IMR-90 (cell line): ENCODE measurements at regions not wholly inside any gene's neighbourhood (a gene's known extent, or its start where the extent isn't known, plus 50 kb on each side); places are given as distances from the start of the nearest gene placed in this dataset.
"Not testable (repeated sequence)": the region's sequence is repeated elsewhere in the genome, so short reads cannot be mapped to it uniquely, and the experiment has no call there.

Experiments used
- CHD1 ChIP-seq: IDR thresholded peaks from 2 replicates; pipeline ENCODE4 v1.6.1; 2012; ENCODE audit warnings: low read depth, low read length, improper control_type of control experiment
- FOS ChIP-seq: fragments of 150-350 bp; IDR thresholded peaks from 2 replicates; pipeline ENCODE4 v1.6.1; 2016; ENCODE audit warnings: low read depth, low read length
- MAFK ChIP-seq: IDR thresholded peaks from 2 replicates; pipeline ENCODE4 v1.6.1; 2012; ENCODE audit warnings: low read depth, low read length, improper control_type of control experiment
- MXI1 ChIP-seq: IDR thresholded peaks from 2 replicates; pipeline ENCODE4 v1.6.1; 2012; ENCODE audit warnings: low read depth, mild to moderate bottlenecking, low read length, moderate library complexity, borderline replicate concordance
- NFE2L2 ChIP-seq: fragments of 150-350 bp; IDR thresholded peaks from 2 replicates; pipeline ENCODE4 v1.6.1; 2016; ENCODE audit warnings: low read depth, mild to moderate bottlenecking, low read length
- POLR2A ChIP-seq: IDR thresholded peaks from 2 replicates; pipeline ENCODE4 v1.6.1; 2012; ENCODE audit warnings: mild to moderate bottlenecking, low read depth, low read length
- RCOR1 ChIP-seq: IDR thresholded peaks from 2 replicates; pipeline ENCODE4 v1.6.1; 2012; ENCODE audit warnings: mild to moderate bottlenecking, low read length, improper control_type of control experiment; ENCODE audit not compliant: insufficient replicate concordance
- TF ChIP-seq, protein P1 (sequence below): fragments of 150-350 bp; IDR thresholded peaks from 2 replicates; pipeline ENCODE4 v1.6.1; 2017; ENCODE audit warnings: mild to moderate bottlenecking, antibody characterized with exemption, low read length, low read depth
- TF ChIP-seq, protein P2 (sequence below): conservative IDR thresholded peaks from 2 replicates; pipeline ENCODE4 v1.5.1; 2012; ENCODE audit warnings: mild to moderate bottlenecking, low read depth, low read length, improper control_type of control experiment

DNA sequence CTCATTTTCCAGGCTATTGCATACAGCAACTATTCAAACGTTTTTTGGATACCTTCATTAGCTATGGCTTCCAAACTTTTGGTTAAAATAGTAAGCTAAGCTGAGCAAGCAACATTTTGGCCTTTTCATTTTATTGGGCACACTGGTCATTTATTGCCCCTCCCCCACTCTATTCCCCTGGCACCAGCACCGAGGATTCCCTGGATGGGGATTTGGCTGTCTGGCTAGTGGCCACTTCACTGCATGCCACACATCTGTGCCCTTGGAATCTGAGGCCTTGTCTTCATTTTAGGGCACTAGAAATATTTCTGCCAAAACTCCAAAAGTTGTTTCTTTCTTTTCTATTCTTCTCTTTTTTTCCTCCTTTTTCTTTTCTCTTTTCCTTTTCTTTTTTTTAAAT lies 980.7 kb downstream of the LTN1 start:
- TF ChIP-seq, protein P1, sequence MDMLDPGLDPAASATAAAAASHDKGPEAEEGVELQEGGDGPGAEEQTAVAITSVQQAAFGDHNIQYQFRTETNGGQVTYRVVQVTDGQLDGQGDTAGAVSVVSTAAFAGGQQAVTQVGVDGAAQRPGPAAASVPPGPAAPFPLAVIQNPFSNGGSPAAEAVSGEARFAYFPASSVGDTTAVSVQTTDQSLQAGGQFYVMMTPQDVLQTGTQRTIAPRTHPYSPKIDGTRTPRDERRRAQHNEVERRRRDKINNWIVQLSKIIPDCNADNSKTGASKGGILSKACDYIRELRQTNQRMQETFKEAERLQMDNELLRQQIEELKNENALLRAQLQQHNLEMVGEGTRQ = not testable (repeated sequence)
- TF ChIP-seq, protein P2, sequence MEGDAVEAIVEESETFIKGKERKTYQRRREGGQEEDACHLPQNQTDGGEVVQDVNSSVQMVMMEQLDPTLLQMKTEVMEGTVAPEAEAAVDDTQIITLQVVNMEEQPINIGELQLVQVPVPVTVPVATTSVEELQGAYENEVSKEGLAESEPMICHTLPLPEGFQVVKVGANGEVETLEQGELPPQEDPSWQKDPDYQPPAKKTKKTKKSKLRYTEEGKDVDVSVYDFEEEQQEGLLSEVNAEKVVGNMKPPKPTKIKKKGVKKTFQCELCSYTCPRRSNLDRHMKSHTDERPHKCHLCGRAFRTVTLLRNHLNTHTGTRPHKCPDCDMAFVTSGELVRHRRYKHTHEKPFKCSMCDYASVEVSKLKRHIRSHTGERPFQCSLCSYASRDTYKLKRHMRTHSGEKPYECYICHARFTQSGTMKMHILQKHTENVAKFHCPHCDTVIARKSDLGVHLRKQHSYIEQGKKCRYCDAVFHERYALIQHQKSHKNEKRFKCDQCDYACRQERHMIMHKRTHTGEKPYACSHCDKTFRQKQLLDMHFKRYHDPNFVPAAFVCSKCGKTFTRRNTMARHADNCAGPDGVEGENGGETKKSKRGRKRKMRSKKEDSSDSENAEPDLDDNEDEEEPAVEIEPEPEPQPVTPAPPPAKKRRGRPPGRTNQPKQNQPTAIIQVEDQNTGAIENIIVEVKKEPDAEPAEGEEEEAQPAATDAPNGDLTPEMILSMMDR = not testable (repeated sequence)
- not testable (repeated sequence) for TF ChIP-seq MXI1, NFE2L2, FOS, POLR2A, RCOR1, MAFK, CHD1
